ENCODE measurements at regions not wholly inside any gene's neighbourhood (a gene's known extent, or its start where the extent isn't known, plus 50 kb on each side); places are given as distances from the start of the nearest gene placed in this dataset.

GRCh38 chr20:39298121-39298520, 336.0 kb downstream of the DHX35 start:
- no peak for TF ChIP-seq EZH2 (IDR thresholded peaks at IDR 0.05; ENCODE audit: insufficient read depth, poor library complexity, severe bottlenecking)
- no peak for TF ChIP-seq EZH2phosphoT487 (IDR thresholded peaks at IDR 0.05; ENCODE audit: insufficient read depth, low read depth)
